HG03442 (cell line): ENCODE measurements at regions not wholly inside any gene's neighbourhood (a gene's known extent, or its start where the extent isn't known, plus 50 kb on each side); places are given as distances from the start of the nearest gene placed in this dataset.
"Not testable (repeated sequence)": the region's sequence is repeated elsewhere in the genome, so short reads cannot be mapped to it uniquely, and the experiment has no call there.

ENCODE experiments used
- ATAC-seq: cut with Tn5 transposase; IDR thresholded peaks from one replicate; pipeline ENCODE4 v1.9.1; 2021; ENCODE audit warnings: mild to moderate bottlenecking, moderate library complexity; ENCODE audit not compliant: unreplicated experiment

DNA sequence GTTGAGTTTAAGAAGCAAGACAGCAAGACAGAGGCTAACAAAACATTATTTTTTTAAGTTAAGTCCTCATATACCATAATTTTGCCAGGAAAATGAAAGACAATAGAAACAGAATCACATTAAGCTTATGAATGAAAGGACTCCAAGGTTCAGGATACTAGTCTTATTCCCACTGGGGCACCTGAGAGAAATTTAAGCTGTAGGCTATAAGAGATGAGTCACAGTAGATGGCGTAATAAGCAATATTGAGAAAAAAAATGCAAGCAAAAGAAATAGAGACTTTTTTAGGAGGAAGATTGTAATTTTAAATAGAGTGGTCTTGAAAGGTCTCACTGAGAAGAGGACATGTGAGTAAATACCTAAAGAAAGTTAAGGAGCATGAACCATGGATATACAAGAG lies 57.1 kb upstream of the KIF2B start:
- no peak for ATAC-seq

DNA sequence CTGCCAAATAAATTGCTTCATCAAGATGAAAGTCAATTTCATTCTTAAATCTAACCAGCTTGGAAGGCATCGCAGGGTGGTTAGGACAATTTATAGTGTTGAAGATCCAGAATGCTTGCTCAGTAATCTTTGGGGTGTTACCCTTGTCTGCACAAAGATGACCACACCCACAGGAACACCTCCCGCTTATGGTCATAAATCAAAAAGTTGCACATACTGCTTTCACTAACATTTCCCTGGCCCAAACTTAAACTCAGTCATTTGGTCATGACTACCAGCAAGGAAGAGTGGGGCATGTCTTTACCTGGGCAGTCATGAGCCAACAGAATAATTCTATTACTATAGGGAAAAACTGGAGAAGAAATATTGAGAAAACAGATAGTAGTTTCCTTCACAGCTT lies 57.6 kb upstream of the KIF2B start:
- no peak for ATAC-seq

GRCh38 chr17:53757559-53757958 lies 65.2 kb upstream of the KIF2B start:
- ATAC-seq = no peak

GRCh38 chr17:53757116-53757515 lies 65.6 kb upstream of the KIF2B start:
- ATAC-seq = not testable (repeated sequence)

DNA sequence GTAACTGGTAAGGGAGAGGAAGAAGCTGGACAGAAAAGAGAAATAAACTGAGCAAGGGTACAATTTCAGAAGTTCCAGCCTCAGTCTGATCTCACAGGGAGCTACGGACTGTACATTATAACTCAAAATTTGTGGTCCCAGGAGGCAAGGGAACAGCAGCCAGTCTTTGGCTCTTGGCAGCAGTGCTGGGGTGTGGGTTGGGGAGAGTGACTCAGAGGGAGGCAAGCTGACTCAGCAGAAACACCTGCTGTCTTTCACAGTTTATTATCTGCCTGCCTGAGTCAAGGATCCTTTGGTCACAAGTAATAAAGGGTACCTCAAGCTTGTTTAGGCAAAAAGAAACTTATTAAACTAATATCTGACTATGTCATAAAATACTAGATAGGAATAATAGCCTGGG lies 73.5 kb upstream of the KIF2B start:
- no peak for ATAC-seq

DNA sequence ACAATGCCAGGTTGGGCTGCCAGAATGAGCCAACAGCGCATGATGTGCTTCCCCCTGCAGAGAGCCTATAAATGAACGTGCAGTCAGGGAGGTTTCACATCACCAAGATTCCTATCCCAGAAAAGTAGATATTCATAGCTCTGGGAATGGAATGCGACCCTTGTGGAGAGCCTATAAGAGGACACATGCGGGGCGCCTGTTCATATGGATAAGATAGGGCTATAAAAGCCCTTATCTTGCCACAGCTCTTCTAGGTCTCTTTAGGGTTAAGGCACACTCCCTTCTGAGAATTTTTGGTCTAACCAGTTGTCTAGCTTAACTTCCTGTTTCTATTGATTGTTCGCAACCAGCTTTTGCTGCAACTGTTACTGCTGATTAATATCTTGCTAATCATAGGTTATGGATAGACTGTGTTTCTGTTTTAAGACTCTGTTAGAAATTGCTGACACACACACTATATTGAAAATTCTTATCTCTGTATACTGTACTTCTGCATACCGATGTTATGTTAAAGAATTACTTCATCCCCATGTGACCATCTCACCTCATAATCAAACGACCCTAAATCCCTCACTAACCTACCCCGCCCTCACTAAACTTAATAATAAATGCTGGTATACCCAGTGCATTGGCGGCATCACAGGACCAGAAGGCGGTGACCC lies 74.4 kb upstream of the KIF2B start:
- not testable (repeated sequence) for ATAC-seq

- ATAC-seq = no peak
These were observed 82.4 kb upstream of the KIF2B start for GRCh38 chr17:53740312-53740711.

DNA sequence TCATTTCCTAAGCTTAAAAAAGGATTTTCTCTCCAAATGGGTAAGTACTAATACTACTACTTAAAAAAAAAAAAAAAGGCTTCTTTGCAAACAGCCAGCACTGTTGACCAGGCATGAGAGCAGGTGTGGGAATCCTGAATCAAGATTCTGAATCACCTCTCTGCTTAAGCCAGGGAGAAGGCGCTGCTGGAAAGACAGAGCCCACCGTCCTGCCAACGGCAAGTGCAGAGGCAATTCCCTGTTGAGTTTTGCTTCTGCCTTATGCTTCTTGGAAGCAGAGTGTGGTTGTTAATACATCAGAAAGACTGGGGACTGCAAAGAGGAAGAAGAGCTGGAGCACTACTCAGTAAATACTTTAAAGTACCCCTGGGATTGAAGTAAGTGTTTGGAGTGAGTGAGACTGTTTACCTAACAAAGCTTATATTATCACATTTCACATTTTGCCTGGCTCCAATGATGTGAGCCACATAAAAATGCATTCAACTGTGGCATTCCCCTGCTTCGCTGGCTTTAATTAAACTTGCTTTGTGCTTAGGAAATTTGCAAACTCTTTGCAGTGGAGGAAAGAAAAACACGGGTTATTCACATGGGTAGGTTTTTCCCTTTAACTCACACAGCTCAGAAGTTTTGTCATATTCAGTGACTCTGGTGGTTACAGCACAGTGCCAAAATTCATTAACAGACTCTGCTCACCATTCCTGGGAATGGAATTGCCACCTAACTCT lies 86.0 kb upstream of the KIF2B start:
- no peak for ATAC-seq

DNA sequence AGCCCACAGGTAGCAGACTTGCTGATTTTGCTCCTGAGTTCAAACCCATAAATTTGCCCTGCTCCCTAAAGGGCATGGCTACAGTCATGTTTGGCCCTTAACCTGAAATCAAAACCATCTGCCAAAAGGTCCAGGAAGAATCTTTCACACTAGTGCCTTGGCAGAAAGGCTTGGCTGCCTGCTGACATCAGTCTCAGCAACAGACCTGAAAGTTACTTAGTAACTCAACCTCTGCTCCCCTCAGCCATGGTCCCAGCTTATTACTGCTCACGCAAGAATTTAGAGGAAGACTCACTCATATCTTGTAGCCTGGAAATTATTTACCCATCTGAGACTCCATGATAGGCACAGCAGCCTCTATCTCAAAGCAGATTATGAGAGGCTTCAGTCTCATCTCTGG lies 98.0 kb upstream of the KIF2B start:
- no peak for ATAC-seq

DNA sequence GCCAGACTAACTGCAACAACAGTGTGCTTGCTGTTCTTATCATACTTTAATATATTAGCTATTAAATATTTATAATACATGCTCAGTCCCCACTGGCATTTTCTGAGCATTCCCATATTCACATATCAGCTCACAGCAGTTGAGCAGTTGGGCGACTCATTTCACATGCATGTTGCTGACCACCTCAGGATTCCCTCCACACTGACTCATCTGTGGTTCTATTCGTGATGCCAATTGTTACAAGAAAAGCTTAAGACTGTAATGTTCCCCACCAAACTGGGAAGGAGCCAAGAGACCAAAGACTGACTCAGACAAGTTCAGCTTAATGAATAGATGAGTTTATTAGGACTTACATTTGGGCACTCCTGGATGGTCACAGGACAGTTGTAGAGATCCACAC lies 100.3 kb upstream of the KIF2B start:
- ATAC-seq = no peak

- no peak for ATAC-seq
These were observed 101.6 kb upstream of the KIF2B start for GRCh38 chr17:53721101-53721500.

DNA sequence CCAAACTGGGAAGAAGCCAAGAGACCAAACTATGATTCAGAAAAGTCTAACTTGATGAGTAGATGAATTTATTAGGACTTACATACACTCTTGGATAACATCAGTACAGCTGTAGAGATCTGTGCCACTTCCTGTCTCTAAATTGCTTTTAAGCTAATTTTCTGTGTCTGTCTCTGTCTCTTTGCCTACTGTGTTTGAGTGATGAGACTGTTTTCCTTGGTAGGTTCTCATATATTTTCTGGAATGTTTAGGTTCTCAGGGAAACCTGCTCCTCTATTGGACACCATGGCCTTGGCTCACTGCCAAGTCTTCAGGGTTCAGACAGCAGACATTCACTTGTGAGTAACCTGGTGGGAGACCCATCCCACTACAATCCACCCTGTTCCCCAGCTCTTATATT lies 103.5 kb upstream of the KIF2B start:
- no peak for ATAC-seq

- ATAC-seq = no peak
These were observed 115.2 kb upstream of the KIF2B start for GRCh38 chr17:53707566-53707965.

- ATAC-seq = no peak
These were observed 126.4 kb upstream of the KIF2B start for GRCh38 chr17:53696286-53696685.

- no peak for ATAC-seq
These were observed 135.4 kb upstream of the KIF2B start for GRCh38 chr17:53687324-53687723.

GRCh38 chr17:53680745-53681144 lies 142.0 kb upstream of the KIF2B start:
- no peak for ATAC-seq

- ATAC-seq = no peak
These were observed 153.9 kb upstream of the KIF2B start for GRCh38 chr17:53668854-53669253.

- no peak for ATAC-seq
These were observed 160.1 kb upstream of the KIF2B start for GRCh38 chr17:53662608-53663007.

GRCh38 chr17:53659181-53659580 lies 163.5 kb upstream of the KIF2B start:
- ATAC-seq = no peak

- no peak for ATAC-seq
These were observed 167.1 kb upstream of the KIF2B start for GRCh38 chr17:53655591-53655990.

DNA sequence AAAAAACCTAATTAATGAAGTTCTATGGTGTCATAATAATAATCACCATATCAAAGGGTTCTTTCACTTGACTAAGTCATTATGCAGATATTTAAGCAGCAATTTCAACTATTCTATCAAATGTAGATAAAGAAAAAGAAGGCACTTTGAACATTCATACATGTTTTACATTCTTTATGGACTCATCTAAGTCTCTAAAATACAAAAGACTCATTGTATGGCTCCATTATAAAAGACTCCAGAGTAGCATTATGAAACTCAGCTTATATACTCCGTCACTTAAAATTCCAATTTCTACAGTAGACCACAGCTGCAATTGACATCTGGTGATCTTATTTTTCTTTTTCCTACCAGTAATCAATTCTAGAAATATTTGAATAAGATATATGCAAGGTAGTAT lies 173.5 kb upstream of the KIF2B start:
- ATAC-seq = no peak

DNA sequence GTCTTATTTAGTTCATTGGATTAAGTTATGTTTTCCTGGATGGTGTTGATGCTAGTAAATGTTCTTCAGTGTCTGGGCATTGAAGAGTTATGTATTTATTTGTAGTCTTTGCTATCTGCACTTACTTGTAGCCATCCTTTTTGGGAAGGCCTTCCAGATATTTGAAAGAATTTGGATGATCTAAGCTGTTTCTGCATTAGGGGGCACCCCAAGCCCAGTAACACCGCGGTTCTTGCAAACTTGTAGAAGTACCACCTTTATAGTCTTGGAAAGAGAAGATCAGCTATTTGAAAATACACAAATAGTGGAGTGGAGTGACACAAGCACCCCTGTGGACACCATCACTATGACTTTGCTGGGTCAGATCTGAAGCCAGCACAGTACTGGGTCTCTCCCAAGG lies 175.9 kb upstream of the KIF2B start:
- no peak for ATAC-seq

DNA sequence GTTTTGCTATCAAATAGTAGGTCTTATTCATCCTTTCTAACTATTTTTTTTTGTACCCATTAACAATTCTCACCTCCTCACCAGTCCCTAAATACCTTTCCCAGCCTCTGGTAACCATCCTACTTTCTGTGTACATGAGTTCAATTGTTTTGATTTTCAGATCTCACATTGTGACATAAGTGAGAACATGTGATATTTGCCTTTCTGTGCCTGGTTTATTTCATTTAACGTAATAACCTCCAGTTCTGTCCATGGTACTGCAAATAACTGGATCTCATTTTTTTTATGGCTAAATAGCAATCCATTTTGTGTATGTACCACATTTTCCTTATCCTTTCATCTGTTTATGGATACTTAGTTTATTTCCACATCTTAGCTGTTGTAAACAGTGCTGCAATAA lies 181.9 kb upstream of the KIF2B start:
- ATAC-seq = no peak
